ENCODE measurements at regions not wholly inside any gene's neighbourhood (a gene's known extent, or its start where the extent isn't known, plus 50 kb on each side); places are given as distances from the start of the nearest gene placed in this dataset.

DNA sequence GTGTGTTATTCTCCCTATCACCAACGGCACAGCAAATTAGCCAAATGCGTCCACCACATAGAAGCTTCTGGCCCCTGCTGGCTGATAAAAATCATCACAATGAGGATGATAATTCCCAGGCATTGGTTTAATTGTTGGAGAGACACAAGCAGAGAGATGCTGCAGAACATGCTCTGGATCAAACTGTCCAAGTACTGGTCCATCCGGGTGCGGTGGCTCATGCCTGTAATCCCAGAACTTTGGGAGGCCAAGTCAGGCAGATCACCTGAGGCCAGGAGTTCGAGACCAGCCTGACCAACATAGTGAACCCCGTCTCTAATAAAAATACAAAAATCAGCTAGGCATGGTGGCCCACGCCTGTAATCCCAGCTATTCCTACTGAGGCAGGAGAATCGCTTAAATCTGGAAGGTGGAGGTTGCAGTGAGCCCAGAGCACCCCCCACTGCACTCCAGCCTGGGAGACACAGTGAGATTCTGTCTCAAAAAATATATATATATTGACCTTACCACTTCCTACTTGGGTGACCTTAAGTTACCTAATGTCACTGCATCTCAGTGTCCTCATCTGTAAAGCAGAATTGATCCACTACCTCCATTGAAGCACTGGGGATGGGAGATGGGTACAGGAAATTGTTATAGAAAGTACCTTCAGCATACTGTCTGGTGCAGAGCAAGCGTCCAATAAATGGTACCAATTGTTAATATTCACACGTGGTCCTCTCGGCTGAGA lies 83.7 kb upstream of the EGLN3 start:
- Mint-ChIP-seq H3K4me3 (ENCODE audit: low read depth) (no peak overlapping the region), H3K27ac (no peak overlapping the region), H3K36me3 (ENCODE audit: insufficient read depth) (no peaks in the 10 kb centered on the region), H3K4me1 (ENCODE audit: low read depth) (peaks cover 13% of the 10 kb centered on the region), H3K27me3 (no peaks in the 10 kb centered on the region), H3K9me3 (ENCODE audit: low read depth) (no peaks in the 10 kb centered on the region)
- DNase-seq (ENCODE audit: low spot score, unreplicated experiment): no peak
- TF ChIP-seq CTCF (IDR thresholded peaks at IDR 0.05; ENCODE audit: unreplicated experiment): no peak

- no peak overlapping the region for H3K27ac Mint-ChIP-seq
- no peak for DNase-seq (ENCODE audit: low spot score, unreplicated experiment)
- H3K4me1 Mint-ChIP-seq (ENCODE audit: low read depth): peaks cover 20% of the 10 kb centered on the region
- no peaks in the 10 kb centered on the region for H3K27me3 Mint-ChIP-seq
- no peak for TF ChIP-seq CTCF (IDR thresholded peaks at IDR 0.05; ENCODE audit: unreplicated experiment)
- no peak overlapping the region for H3K4me3 Mint-ChIP-seq (ENCODE audit: low read depth)
- no peaks in the 10 kb centered on the region for H3K9me3 Mint-ChIP-seq (ENCODE audit: low read depth)
- no peaks in the 10 kb centered on the region for H3K36me3 Mint-ChIP-seq (ENCODE audit: insufficient read depth)
Measured at GRCh38 chr14:34032720-34033119, 81.8 kb upstream of the EGLN3 start.

- Mint-ChIP-seq H3K4me3 (ENCODE audit: low read depth) (no peak overlapping the region), H3K27me3 (no peaks in the 10 kb centered on the region), H3K36me3 (ENCODE audit: insufficient read depth) (no peaks in the 10 kb centered on the region), H3K9me3 (ENCODE audit: low read depth) (no peaks in the 10 kb centered on the region), H3K27ac (no peak overlapping the region), H3K4me1 (ENCODE audit: low read depth) (peaks cover 20% of the 10 kb centered on the region)
- TF ChIP-seq CTCF (IDR thresholded peaks at IDR 0.05; ENCODE audit: unreplicated experiment): no peak
- DNase-seq (ENCODE audit: low spot score, unreplicated experiment): no peak
Measured at GRCh38 chr14:34030864-34031263, 80.0 kb upstream of the EGLN3 start.

DNA sequence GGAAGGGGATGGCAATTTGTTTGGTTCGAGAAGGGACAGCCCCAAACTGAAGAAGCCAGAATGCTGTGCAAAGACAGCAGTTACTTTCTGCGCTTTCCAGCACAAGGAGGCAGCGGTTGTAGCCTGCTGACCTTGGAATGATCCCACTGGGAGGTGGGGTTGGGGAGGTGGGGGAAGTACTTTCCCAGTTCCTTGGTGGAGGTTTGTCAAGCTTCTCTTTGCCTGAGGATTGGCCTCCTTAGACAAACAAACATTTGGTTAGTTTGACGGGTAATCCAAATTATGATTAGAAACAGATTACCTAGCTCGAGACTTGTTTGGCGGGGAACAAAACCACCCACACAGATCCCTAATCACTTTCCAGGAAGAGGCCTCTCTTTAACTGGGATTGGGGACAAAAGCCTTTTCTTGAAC lies 79.1 kb upstream of the EGLN3 start:
- Mint-ChIP-seq H3K4me3 (ENCODE audit: low read depth) (no peak overlapping the region), H3K27me3 (no peaks in the 10 kb centered on the region), H3K4me1 (ENCODE audit: low read depth) (peaks cover 20% of the 10 kb centered on the region), H3K27ac (peak overlapping the region; percentile 87), H3K36me3 (ENCODE audit: insufficient read depth) (no peaks in the 10 kb centered on the region), H3K9me3 (ENCODE audit: low read depth) (no peaks in the 10 kb centered on the region)
- DNase-seq (ENCODE audit: low spot score, unreplicated experiment): no peak
- no peak for TF ChIP-seq CTCF (IDR thresholded peaks at IDR 0.05; ENCODE audit: unreplicated experiment)

DNA sequence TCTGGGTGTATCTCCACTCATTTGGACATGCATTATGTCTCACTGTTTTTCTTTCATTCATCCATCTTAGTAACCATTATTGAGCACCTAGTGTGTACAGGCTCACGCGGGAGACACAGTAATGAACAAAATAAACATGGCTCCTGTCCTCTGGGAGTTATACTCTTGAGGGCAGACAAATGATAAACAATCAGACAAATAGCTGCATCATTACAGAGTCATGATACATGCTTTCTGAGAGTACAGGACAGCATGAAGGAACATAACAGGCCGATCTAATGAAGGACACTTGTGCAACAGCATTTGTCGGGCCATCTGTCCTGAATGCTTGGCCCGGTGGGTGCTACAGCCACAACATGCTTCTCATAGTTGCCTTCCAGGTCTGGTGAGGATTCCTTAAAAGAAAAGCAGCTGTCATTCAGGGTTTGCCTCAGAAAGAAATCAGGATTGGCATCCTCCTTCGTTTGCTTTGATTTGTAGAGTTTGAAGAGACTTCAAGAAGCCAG lies 77.2 kb upstream of the EGLN3 start:
- no peak overlapping the region for H3K27ac Mint-ChIP-seq
- H3K9me3 Mint-ChIP-seq (ENCODE audit: low read depth): no peaks in the 10 kb centered on the region
- H3K27me3 Mint-ChIP-seq: no peaks in the 10 kb centered on the region
- H3K4me1 Mint-ChIP-seq (ENCODE audit: low read depth): peaks cover 32% of the 10 kb centered on the region
- no peak for TF ChIP-seq CTCF (IDR thresholded peaks at IDR 0.05; ENCODE audit: unreplicated experiment)
- no peaks in the 10 kb centered on the region for H3K36me3 Mint-ChIP-seq (ENCODE audit: insufficient read depth)
- no peak for DNase-seq (ENCODE audit: low spot score, unreplicated experiment)
- H3K4me3 Mint-ChIP-seq (ENCODE audit: low read depth): no peak overlapping the region
